GM23248 (cell line): ENCODE measurements at regions not wholly inside any gene's neighbourhood (a gene's known extent, or its start where the extent isn't known, plus 50 kb on each side); places are given as distances from the start of the nearest gene placed in this dataset.

Source experiments
- EZH2 ChIP-seq: fragments of 200-600 bp; sonication (generic); IDR thresholded peaks from 2 replicates; pipeline ENCODE4 v1.6.1; 2018; ENCODE audit warnings: antibody characterized with exemption, mild to moderate bottlenecking; ENCODE audit not compliant: insufficient read depth, poor library complexity, severe bottlenecking
- EZH2phosphoT487 ChIP-seq: fragments of 200-600 bp; sonication (generic); IDR thresholded peaks from 2 replicates; pipeline ENCODE4 v1.6.1; 2018; ENCODE audit warnings: antibody characterized with exemption, moderate library complexity, mild to moderate bottlenecking, low read depth; ENCODE audit not compliant: insufficient read depth

DNA sequence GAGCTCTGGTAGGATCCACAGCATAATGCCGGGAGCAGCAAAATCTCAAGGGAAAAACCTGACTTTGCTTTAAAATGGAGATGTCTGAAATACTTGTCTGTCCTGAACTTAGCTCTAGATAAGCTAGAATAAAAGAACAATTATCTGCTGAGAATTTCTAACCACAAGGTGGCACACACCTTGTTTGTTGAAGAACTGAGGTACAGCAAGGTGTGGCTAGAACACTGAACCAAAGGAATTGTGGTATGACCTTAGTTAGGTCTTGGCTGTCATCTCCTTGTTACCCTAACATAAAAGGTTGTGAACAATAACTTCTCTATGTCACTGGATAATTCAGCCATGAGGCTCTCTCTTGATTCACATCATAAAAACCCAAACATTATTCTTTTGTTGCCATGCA is 72.3 kb upstream of the ANXA1 start:
- no peak for TF ChIP-seq EZH2phosphoT487
- TF ChIP-seq EZH2, result no peak
